ENCODE measurements at regions not wholly inside any gene's neighbourhood (a gene's known extent, or its start where the extent isn't known, plus 50 kb on each side); places are given as distances from the start of the nearest gene placed in this dataset.

- no peak overlapping the region for H3K27ac ChIP-seq (ENCODE audit: poor library complexity, severe bottlenecking)
- no peak for DNase-seq (ENCODE audit: low spot score)
Observed at GRCh38 chr17:63171428-63172393, 205.7 kb downstream of the TANC2 start.

DNA sequence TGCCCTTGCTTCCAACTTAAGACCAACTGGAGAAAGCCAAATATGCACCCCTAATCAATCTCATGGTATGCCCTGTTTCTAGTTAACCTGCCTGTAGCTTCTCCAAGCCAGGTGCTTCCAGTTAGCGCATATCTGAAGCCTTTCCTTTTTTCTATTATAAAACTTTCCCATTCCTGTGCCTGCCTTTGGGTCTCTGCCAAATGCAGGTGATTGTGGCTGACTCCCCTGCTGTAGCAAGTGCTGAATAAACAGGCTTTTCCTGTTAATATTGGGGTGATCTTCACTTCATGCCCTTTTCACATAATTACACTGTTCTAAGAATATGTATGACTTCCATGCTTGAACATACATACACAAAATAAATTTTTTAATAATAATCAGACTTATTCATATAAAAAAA, 207.4 kb downstream of the TANC2 start:
- no peaks in the 10 kb centered on the region for H3K4me1 ChIP-seq (ENCODE audit: insufficient read depth, poor library complexity, severe bottlenecking)
- DNase-seq (ENCODE audit: low spot score) = no peak
- H3K27me3 ChIP-seq (ENCODE audit: insufficient read depth, poor library complexity, severe bottlenecking) = no peaks in the 10 kb centered on the region
- no peak overlapping the region for H3K4me3 ChIP-seq (ENCODE audit: severe bottlenecking)
- no peak overlapping the region for H3K27ac ChIP-seq (ENCODE audit: poor library complexity, severe bottlenecking)
- peaks cover 23% of the 10 kb centered on the region; the same call in 1 of the 2 replicates for H3K36me3 ChIP-seq (ENCODE audit: low read depth)
- ATAC-seq (ENCODE audit: low read depth) = peak; percentile 25; the same call in 1 of the 3 replicates
- no peaks in the 10 kb centered on the region for H3K9me3 ChIP-seq (ENCODE audit: severe bottlenecking)
- no peak for TF ChIP-seq CTCF (IDR thresholded peaks at IDR 0.05; ENCODE audit: poor library complexity, severe bottlenecking)

More at GRCh38 chr17:63171428-63172393, 205.7 kb downstream of the TANC2 start:
- Histone ChIP-seq H3K4me3 (ENCODE audit: severe bottlenecking) (no peak overlapping the region), H3K27me3 (ENCODE audit: insufficient read depth, poor library complexity, severe bottlenecking) (no peaks in the 10 kb centered on the region), H3K4me1 (ENCODE audit: insufficient read depth, poor library complexity, severe bottlenecking) (no peaks in the 10 kb centered on the region), H3K9me3 (ENCODE audit: severe bottlenecking) (no peaks in the 10 kb centered on the region), H3K36me3 (ENCODE audit: low read depth) (peaks cover 27% of the 10 kb centered on the region; the same call in 1 of the 2 replicates)
- no peak for ATAC-seq (ENCODE audit: low read depth)
- no peak for TF ChIP-seq CTCF (IDR thresholded peaks at IDR 0.05; ENCODE audit: poor library complexity, severe bottlenecking)

DNA sequence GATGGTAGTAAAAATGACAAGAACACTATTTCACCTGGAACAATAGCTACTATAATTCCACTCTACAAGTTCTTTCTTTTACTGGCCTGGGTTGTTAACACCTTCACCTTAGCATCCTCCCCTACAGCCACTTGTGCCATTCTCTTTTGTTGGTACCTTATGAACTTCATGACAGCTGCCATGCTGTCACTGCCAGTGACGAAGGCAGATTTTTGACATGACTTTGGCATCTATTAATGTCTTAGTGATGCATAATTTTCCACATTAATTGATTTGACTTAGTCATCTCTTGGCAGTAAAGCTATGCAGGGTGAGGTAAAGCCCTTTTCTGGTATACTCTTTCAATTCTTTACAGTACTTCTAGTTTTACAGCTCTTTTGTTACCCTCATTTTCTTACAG, 207.9 kb downstream of the TANC2 start:
- Histone ChIP-seq H3K4me3 (ENCODE audit: severe bottlenecking) (no peak overlapping the region), H3K4me1 (ENCODE audit: insufficient read depth, poor library complexity, severe bottlenecking) (no peaks in the 10 kb centered on the region), H3K27ac (ENCODE audit: poor library complexity, severe bottlenecking) (no peak overlapping the region), H3K36me3 (ENCODE audit: low read depth) (peaks cover 23% of the 10 kb centered on the region; the same call in 1 of the 2 replicates), H3K27me3 (ENCODE audit: insufficient read depth, poor library complexity, severe bottlenecking) (no peaks in the 10 kb centered on the region), H3K9me3 (ENCODE audit: severe bottlenecking) (no peaks in the 10 kb centered on the region)
- ATAC-seq (ENCODE audit: low read depth) (0 out of 3 replicates have a peak, but pooled peaks have one; percentile 10), DNase-seq (ENCODE audit: low spot score) (no peak)
- TF ChIP-seq CTCF (IDR thresholded peaks at IDR 0.05; ENCODE audit: poor library complexity, severe bottlenecking) = no peak

DNA sequence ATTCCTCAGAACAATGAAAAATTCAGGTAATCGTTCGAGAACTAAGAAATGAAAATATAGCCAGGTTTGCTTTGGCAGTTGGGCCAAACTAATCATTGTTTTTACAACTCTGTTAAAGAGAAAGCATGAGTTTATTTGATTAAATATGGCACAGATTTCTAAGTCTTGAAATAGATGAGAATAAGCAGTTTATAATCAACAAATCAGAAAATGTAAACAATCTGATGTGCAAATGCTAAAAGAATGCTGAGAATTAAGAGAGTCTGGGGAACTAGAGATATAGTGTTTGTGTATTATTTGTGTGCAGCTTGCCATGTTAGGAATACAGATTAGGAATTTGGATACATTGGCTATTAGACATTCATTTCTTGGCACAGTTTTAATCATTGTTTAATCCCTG, 212.5 kb downstream of the TANC2 start:
- Histone ChIP-seq H3K27me3 (ENCODE audit: insufficient read depth, poor library complexity, severe bottlenecking) (no peaks in the 10 kb centered on the region), H3K9me3 (ENCODE audit: severe bottlenecking) (no peaks in the 10 kb centered on the region), H3K36me3 (ENCODE audit: low read depth) (peaks cover 30% of the 10 kb centered on the region), H3K4me3 (ENCODE audit: severe bottlenecking) (no peak overlapping the region), H3K4me1 (ENCODE audit: insufficient read depth, poor library complexity, severe bottlenecking) (no peaks in the 10 kb centered on the region), H3K27ac (ENCODE audit: poor library complexity, severe bottlenecking) (no peak overlapping the region)
- TF ChIP-seq CTCF (IDR thresholded peaks at IDR 0.05; ENCODE audit: poor library complexity, severe bottlenecking) = no peak
- DNase-seq (ENCODE audit: low spot score) (no peak), ATAC-seq (ENCODE audit: low read depth) (no peak)

DNA sequence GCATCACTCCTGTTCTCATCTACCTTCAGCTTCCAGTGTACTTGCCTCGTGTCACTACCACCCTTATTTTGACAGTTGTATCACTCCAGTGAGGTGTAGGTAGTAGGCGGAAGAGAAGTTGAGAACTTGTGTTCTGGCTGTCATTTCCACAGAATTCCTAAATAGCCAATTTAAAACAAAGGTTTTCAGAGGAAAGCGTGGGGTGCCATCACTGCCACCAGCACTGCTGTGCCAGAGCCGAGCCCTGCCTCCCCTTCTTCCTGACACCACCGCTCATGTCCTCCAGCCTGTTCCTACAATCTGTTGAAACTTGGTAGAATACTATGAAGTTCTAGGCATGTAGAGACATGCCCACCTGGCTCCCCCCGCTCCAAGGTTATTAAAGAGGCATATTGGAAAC, 215.8 kb downstream of the TANC2 start:
- H3K27me3 ChIP-seq (ENCODE audit: insufficient read depth, poor library complexity, severe bottlenecking) = no peaks in the 10 kb centered on the region
- H3K36me3 ChIP-seq (ENCODE audit: low read depth) = peaks cover 17% of the 10 kb centered on the region
- H3K4me1 ChIP-seq (ENCODE audit: insufficient read depth, poor library complexity, severe bottlenecking) = no peaks in the 10 kb centered on the region
- ATAC-seq (ENCODE audit: low read depth) (no peak), DNase-seq (ENCODE audit: low spot score) (no peak)
- H3K4me3 ChIP-seq (ENCODE audit: severe bottlenecking) = no peak overlapping the region
- no peak overlapping the region for H3K27ac ChIP-seq (ENCODE audit: poor library complexity, severe bottlenecking)
- no peak for TF ChIP-seq CTCF (IDR thresholded peaks at IDR 0.05; ENCODE audit: poor library complexity, severe bottlenecking)
- H3K9me3 ChIP-seq (ENCODE audit: severe bottlenecking) = no peaks in the 10 kb centered on the region
